Lung (tissue), 11 donors: ENCODE measurements at regions not wholly inside any gene's neighbourhood (a gene's known extent, or its start where the extent isn't known, plus 50 kb on each side); places are given as distances from the start of the nearest gene placed in this dataset.
"Not testable (repeated sequence)": the region's sequence is repeated elsewhere in the genome, so short reads cannot be mapped to it uniquely, and the experiment has no call there.

Experiments
- ATAC-seq: fragments of 200-7000 bp; cut with Tn5 transposase; one replicate; pipeline ENCODE4 v1.9.1; 2020; ENCODE audit warnings: moderate number of reproducible peaks; ENCODE audit not compliant: insufficient read depth, low FRiP score
- DNase-seq, 3 donors: peaks; one replicate each; pipeline ENCODE4 v3.0.0-alpha.2; 2013 to 2017
- H3K27ac ChIP-seq, 2 donors: one replicate each; pipeline ENCODE4 v1.5.1; 2013; ENCODE audit warnings: mild to moderate bottlenecking in 2 of 2, moderate library complexity in 2 of 2, control low read depth in 1 of 2, inconsistent platforms in 1 of 2, low read depth in 1 of 2, low read length in 1 of 2
- H3K27me3 ChIP-seq, 3 donors: one replicate each; pipeline ENCODE4 v1.5.1; 2013; ENCODE audit warnings: low read length in 2 of 3; ENCODE audit not compliant: control insufficient read depth in 3 of 3, insufficient read depth in 3 of 3
- H3K36me3 ChIP-seq, 4 donors: one replicate each; pipeline ENCODE4 v1.5.1; 2013; ENCODE audit warnings: low read length in 4 of 4, mild to moderate bottlenecking in 1 of 4, moderate library complexity in 1 of 4; ENCODE audit not compliant: control insufficient read depth in 4 of 4, insufficient read depth in 4 of 4
- H3K4me1 ChIP-seq, 5 donors: one replicate each; pipeline ENCODE4 v1.5.1; 2013; ENCODE audit warnings: low read length in 5 of 5, mild to moderate bottlenecking in 2 of 5, moderate library complexity in 1 of 5; ENCODE audit not compliant: control insufficient read depth in 5 of 5, insufficient read depth in 5 of 5
- H3K4me3 ChIP-seq: one replicate; pipeline ENCODE4 v1.5.1; 2013; ENCODE audit warnings: mild to moderate bottlenecking, control low read depth, moderate library complexity
- H3K9ac ChIP-seq, 2 donors: one replicate each; pipeline ENCODE4 v1.5.1; 2013; ENCODE audit warnings: low read length in 2 of 2, control low read depth in 1 of 2; ENCODE audit not compliant: insufficient read depth in 1 of 2
- H3K9me3 ChIP-seq, 4 donors: one replicate each; pipeline ENCODE4 v1.5.1; 2013; ENCODE audit warnings: low read length in 3 of 4, mild to moderate bottlenecking in 1 of 4, moderate library complexity in 1 of 4; ENCODE audit not compliant: control insufficient read depth in 4 of 4, insufficient read depth in 3 of 4
- CTCF ChIP-seq: IDR thresholded peaks from 2 replicates; pipeline ENCODE4 v1.5.1; 2012; ENCODE audit warnings: mild to moderate bottlenecking; ENCODE audit errors: control extremely low read depth, extremely low read depth
- WGBS, 2 donors: extraction: QIAGEN DNeasy Blood & Tissue Kit; methylation state at CpG; one replicate each; pipeline ENCODE4 v1.1.7; 2013; 5-methylcytosine and 5-hydroxymethylcytosine counted together
- donor health status: control.
- donor health status: control.
- donor health status: Bipolar disorder and iron deficiency.
- donor health status: healthy.
- donor health status: DM: yes; HTN: yes; CAD: no.

GRCh38 chr2:156229724-156230362 lies 102.7 kb downstream of the NR4A2 start:
- no peak overlapping the region for H3K9ac ChIP-seq
- TF ChIP-seq CTCF: no peak
- no peaks in the 10 kb centered on the region for H3K36me3 ChIP-seq
- H3K4me3 ChIP-seq: no peak overlapping the region
- no peaks in the 10 kb centered on the region for H3K27me3 ChIP-seq
- no peaks in the 10 kb centered on the region for H3K4me1 ChIP-seq
- no peak overlapping the region for H3K27ac ChIP-seq
- ATAC-seq: no peak
- 67 to 79% methylated on average over 1 of the region's 1 CpG for WGBS, 2 donors
- peaks cover 0 to 11% (median 3%) of the 10 kb centered on the region in 4 donors for H3K9me3 ChIP-seq
- DNase-seq: no peak

- ATAC-seq, H3K4me1 ChIP-seq, H3K4me3 ChIP-seq, H3K9ac ChIP-seq, H3K36me3 ChIP-seq, H3K27me3 ChIP-seq, H3K9me3 ChIP-seq, H3K27ac ChIP-seq, DNase-seq: not testable (repeated sequence)
- 84 to 85% methylated on average over 1 of the region's 1 CpG for WGBS, 2 donors
These were observed 109.2 kb downstream of the NR4A2 start for GRCh38 chr2:156223328-156223727.

- H3K36me3 ChIP-seq: no peaks in the 10 kb centered on the region
- H3K4me3 ChIP-seq: no peak overlapping the region
- 87 to 92% methylated on average over 2 of the region's 2 CpGs for WGBS, 2 donors
- H3K9ac ChIP-seq: no peak overlapping the region
- H3K4me1 ChIP-seq: no peaks in the 10 kb centered on the region
- no peak overlapping the region for H3K27ac ChIP-seq
- peaks cover 0 to 7% (median 1%) of the 10 kb centered on the region in 4 donors for H3K9me3 ChIP-seq
- no peak for ATAC-seq
- no peak for DNase-seq
- no peak for TF ChIP-seq CTCF
- H3K27me3 ChIP-seq: no peaks in the 10 kb centered on the region
These were observed 110.8 kb downstream of the NR4A2 start for GRCh38 chr2:156221703-156222102.

GRCh38 chr2:156219491-156220100 lies 112.9 kb downstream of the NR4A2 start:
- no peak overlapping the region for H3K9ac ChIP-seq
- ATAC-seq (no peak), DNase-seq (no peak)
- H3K4me3 ChIP-seq: no peak overlapping the region
- H3K27ac ChIP-seq: no peak overlapping the region
- H3K4me1 ChIP-seq: no peaks in the 10 kb centered on the region
- no peak for TF ChIP-seq CTCF
- no peaks in the 10 kb centered on the region for H3K36me3 ChIP-seq
- H3K27me3 ChIP-seq: no peaks in the 10 kb centered on the region
- peaks cover 0 to 7% (median 1%) of the 10 kb centered on the region in 4 donors for H3K9me3 ChIP-seq
- WGBS, 2 donors: 81 to 89% methylated on average over 4 of the region's 4 CpGs
